Ecto neural progenitor cell (in vitro differentiated cells): ENCODE measurements at regions not wholly inside any gene's neighbourhood (a gene's known extent, or its start where the extent isn't known, plus 50 kb on each side); places are given as distances from the start of the nearest gene placed in this dataset.

Experiments used
- DNase-seq: peaks from one replicate; pipeline ENCODE4 v3.0.0-alpha.2; 2018; ENCODE audit warnings: low spot score

DNA sequence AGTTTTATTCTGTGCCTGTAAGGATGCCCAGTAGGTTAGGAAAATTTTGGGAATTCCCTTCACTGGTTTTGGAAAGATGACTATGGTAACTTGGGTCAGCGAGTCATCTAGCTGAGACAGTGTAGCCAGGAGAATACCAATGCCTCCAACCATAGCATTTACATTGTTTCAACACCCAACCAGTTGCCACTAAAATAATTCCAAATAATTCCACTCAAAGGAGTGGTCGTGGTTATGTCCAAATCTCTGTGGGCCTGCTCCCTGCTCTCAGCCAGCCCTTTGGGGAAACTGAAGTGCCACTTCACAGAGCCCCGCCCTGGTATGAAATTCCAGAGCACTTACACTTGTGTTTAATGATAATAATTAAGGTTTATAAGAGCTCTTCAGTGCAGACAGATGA, 310.5 kb downstream of the PLK2 start:
- DNase-seq: no peak

- DNase-seq: no peak
Observed at GRCh38 chr5:58148254-58148775, 311.6 kb downstream of the PLK2 start.

GRCh38 chr5:58145397-58145934, 314.4 kb downstream of the PLK2 start:
- no peak for DNase-seq

DNA sequence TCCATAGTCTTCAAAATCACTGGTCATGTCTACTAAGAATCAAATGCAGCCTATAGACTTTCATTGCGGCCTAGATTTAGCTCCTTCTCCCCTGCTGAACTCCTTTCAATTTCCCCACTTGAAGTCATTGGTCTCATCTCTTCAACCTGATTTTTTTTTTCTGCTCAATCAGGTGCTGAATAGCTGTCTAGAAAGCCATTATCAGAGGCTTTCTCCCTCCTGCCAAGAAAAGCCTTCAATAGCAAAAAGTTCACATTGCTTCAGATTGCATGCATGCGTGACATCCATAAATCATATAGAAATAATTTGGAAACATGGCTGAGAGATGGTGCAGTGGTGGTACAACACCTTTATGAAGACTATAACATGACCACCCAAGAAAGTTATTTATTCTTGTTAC, 316.2 kb downstream of the PLK2 start:
- DNase-seq: no peak

- no peak for DNase-seq
Observed at GRCh38 chr5:58143181-58143580, 316.7 kb downstream of the PLK2 start.

- no peak for DNase-seq
Observed at GRCh38 chr5:58138791-58139190, 321.1 kb downstream of the PLK2 start.

DNA sequence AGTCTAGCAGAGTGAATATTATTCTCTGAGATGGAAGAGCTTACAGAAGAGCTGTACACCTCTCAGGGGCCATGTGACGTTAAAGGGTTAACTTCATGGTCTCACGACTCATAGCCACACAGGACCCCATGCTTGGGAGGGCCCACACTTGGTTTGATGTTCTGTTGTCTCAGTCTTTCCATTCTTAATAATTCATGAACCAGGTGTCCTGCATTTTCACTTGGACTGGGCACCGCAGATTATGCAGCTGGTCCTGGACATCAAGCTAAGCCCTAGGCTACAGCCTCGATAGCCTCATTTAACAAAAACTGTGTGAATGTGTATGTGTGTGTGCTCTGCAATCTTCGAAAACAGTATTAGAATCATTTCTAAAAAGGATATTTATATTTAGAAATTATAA, 323.5 kb downstream of the PLK2 start:
- no peak for DNase-seq

- DNase-seq: no peak
Observed at GRCh38 chr5:58135571-58136335, 324.1 kb downstream of the PLK2 start.

GRCh38 chr5:58133631-58134296, 326.1 kb downstream of the PLK2 start:
- DNase-seq: no peak

- no peak for DNase-seq
Observed at GRCh38 chr5:58133216-58133615, 326.7 kb downstream of the PLK2 start.

DNA sequence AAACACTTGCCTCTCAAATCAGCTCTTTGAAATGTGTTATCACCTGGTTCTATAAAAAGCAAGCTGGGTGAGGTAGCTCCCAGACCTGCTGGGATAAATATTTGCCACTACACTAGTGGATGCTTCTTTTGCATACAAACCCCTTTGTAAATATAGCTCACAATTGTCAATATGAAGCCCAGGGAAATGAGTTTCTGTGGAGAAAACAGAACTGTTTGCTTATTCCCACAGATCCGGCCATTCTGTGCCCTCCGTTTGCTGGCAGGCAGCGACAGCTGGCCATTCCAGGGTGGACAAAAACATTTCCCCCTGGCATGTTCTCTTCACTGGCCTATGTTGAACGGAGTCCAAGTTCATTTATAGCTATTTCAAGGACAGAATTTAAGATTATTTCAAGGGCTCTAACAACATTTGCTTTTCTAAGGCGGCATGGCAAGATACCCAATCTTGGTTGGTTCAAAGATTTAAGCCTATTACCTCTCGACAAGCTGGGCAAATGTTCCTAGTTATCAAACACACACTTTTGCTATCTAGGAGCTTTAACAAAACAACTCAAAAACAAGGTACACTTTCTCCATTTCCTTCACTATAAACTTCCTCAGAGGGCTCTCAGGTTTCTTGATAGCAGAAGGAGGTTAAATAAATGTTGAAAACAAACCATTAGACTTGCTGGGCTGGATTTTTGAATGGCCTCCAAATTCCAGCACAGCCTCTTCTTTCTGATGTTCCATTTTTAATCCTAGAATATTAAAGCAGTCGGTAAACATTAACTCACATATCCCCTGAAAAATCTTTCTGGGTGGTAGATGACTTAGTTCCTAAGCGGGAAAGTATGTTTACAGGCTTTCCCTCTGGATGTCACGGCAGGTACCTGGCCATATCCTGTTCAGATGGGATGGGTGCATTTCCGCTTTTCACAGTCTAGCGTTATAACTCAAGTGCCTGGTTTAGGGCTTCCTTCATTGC, 332.3 kb downstream of the PLK2 start:
- no peak for DNase-seq

DNA sequence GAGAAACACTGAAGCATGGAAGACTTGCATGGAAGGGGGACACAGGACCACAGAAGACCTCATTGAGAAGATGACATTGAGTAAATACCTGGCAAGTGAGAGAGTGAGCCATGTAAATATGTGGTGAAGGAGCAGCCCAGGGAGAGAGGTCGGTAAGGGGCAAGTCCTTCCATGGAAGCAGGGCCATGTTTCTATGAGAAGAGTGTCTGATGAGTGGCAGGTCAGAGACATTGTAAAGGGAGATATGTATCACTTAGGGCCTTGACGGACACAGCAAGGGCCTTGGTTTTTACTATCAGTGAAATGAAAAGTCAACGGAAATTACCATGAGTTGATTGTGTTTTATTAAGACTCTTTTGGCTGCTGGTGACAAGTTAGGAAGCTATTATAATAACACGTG, 336.4 kb downstream of the PLK2 start:
- DNase-seq: no peak

DNA sequence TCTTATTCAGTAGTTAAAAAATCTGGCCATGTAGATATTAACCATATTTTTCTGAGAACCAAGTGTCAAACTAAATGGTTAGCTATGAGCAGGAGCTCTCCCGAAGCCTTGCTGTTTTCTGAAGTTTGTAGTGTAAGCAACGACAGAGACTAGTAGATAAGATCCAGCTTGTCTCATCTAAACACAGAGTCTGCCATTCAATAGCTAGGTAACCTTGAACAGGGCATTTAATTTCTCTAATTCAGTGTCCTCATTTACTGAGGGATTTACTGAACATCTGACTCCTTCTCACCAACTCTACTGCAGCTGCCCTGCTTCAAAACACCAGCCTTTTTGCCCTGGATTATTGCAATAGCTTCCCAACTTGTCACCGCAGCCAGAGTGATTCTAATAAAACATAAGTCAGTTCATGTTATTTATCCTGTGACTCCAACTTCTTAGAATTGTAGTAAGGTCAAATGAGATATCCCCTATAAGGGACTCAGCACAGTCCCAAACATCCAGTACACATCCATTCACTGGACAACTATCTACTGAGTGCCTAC, 337.0 kb downstream of the PLK2 start:
- no peak for DNase-seq

- DNase-seq: no peak
Observed at GRCh38 chr5:58122157-58122556, 337.7 kb downstream of the PLK2 start.

GRCh38 chr5:58121391-58121790, 338.5 kb downstream of the PLK2 start:
- no peak for DNase-seq

- DNase-seq: no peak
Observed at GRCh38 chr5:58117542-58117941, 342.3 kb downstream of the PLK2 start.

GRCh38 chr5:58116346-58116745, 343.5 kb downstream of the PLK2 start:
- DNase-seq: no peak

- no peak for DNase-seq
Observed at GRCh38 chr5:58115811-58116210, 344.1 kb downstream of the PLK2 start.

DNA sequence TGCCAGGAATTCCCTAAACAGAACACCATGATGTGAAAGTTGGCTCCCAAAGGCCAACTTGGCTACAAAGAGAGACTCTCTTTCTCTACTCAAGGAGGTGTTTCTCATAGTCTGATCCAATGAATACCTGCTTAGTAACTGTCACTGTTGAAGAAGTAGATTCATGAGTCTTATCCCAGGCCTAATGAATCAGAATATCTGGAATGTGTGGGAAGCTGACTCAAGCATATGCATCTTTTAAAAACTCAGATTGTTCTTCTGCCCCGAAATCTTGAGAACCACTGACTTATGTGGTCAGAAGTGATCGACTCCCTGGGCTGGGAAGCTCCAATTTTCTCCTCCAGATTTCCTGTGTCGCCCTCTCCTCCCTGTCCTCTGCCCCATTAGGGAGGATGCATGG, 345.6 kb downstream of the PLK2 start:
- DNase-seq: no peak

DNA sequence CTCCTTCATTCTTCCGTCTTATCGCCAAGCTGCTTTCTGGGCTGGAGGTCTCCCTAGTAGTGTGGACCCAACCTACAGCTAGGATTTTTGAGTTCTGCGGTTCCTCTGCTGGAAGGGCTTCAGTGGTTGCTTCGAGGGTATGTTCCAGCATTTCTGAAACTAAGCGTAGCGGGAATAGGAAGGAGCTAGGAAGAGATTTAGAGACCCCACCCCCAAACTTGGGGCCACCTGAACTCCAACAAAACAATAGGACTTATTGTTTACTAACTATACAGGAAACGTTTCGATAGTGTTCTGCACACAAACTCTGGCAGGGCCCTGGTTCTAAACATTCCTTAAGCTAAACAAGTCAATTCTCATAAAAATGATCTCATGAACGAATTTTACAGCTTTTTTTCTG, 346.7 kb downstream of the PLK2 start:
- DNase-seq: no peak

DNA sequence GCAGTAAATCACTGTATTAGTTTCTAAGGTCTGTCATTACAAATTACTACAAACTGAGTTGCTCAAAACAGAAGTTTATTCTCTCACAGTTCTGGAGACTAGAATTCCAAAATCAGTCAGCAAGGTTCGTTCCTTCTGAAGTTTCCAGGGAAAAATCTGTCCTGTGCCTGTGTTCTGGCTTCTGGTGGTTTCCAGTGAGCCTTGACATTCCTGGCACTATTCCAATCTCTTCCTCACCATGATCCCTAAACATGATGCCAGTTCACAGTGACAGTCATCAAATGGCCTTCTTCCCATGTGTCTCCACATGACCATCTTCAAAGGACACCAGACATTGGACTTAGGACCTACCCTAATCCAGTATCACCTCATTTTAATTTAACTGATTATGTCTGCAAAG, 351.4 kb downstream of the PLK2 start:
- DNase-seq: no peak

GRCh38 chr5:58107704-58108103, 352.2 kb downstream of the PLK2 start:
- DNase-seq: no peak
